ENCODE measurements at regions not wholly inside any gene's neighbourhood (a gene's known extent, or its start where the extent isn't known, plus 50 kb on each side); places are given as distances from the start of the nearest gene placed in this dataset.

DNA sequence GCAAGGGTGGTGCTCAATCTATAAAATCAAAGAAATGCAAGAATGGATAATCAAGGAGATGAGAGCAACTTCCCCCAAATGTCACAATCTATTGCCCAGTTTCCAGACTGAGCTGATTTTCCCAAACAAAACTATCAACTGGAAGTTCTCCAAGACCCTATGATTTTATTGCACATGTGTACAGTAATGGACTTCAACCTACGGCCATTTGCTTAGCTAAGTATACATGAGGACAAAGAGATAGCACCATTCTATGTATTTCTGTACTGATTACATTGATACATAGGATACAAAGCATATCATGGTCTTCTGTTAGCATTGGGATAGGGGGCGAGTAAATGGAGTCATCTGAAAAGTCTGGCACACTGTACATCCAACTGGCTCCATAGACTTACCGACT, 407.8 kb downstream of the GABRG1 start:
- TF ChIP-seq ZFP3 (CRISPR knock-in tag; IDR thresholded peaks at IDR 0.05) (no peak), OSR1 (CRISPR knock-in tag; IDR thresholded peaks at IDR 0.05) (no peak), TCF4 (CRISPR knock-in tag; IDR thresholded peaks at IDR 0.05; ENCODE audit: borderline replicate concordance) (no peak), ESRRG (CRISPR knock-in tag; IDR thresholded peaks at IDR 0.05) (no peak), ISL1 (CRISPR knock-in tag; IDR thresholded peaks at IDR 0.05) (no peak), CSRNP3 (CRISPR knock-in tag; IDR thresholded peaks at IDR 0.05) (no peak), ZC3H10 (CRISPR knock-in tag; IDR thresholded peaks at IDR 0.05) (no peak), CSDC2 (CRISPR knock-in tag; IDR thresholded peaks at IDR 0.05) (no peak), SNAI2 (CRISPR knock-in tag; IDR thresholded peaks at IDR 0.05) (no peak), ZFP30 (CRISPR knock-in tag; IDR thresholded peaks at IDR 0.05) (no peak)
- TF ChIP-seq, protein P1, sequence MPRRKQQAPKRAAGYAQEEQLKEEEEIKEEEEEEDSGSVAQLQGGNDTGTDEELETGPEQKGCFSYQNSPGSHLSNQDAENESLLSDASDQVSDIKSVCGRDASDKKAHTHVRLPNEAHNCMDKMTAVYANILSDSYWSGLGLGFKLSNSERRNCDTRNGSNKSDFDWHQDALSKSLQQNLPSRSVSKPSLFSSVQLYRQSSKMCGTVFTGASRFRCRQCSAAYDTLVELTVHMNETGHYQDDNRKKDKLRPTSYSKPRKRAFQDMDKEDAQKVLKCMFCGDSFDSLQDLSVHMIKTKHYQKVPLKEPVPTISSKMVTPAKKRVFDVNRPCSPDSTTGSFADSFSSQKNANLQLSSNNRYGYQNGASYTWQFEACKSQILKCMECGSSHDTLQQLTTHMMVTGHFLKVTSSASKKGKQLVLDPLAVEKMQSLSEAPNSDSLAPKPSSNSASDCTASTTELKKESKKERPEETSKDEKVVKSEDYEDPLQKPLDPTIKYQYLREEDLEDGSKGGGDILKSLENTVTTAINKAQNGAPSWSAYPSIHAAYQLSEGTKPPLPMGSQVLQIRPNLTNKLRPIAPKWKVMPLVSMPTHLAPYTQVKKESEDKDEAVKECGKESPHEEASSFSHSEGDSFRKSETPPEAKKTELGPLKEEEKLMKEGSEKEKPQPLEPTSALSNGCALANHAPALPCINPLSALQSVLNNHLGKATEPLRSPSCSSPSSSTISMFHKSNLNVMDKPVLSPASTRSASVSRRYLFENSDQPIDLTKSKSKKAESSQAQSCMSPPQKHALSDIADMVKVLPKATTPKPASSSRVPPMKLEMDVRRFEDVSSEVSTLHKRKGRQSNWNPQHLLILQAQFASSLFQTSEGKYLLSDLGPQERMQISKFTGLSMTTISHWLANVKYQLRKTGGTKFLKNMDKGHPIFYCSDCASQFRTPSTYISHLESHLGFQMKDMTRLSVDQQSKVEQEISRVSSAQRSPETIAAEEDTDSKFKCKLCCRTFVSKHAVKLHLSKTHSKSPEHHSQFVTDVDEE (CRISPR knock-in tag; IDR thresholded peaks at IDR 0.05) = no peak
- ATAC-seq = no peak

DNA sequence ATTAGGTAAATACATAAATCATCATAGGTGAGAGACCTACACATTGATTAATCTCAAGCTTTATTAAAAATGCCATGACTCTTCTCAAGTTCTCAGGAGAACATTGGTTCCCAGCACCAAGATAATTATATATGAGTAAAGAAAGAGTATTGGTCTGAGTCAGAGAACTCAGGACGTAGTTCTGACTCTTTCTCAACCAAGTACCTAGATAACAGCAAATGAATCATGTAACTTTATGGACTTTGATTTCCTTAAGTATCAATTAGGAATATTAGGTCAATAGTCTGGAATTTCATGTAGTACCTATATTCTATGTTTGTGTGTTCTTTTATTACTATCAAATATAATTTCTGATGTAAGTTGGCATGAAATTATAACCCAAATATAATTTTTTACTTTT, 409.9 kb downstream of the GABRG1 start:
- TF ChIP-seq, protein P2, sequence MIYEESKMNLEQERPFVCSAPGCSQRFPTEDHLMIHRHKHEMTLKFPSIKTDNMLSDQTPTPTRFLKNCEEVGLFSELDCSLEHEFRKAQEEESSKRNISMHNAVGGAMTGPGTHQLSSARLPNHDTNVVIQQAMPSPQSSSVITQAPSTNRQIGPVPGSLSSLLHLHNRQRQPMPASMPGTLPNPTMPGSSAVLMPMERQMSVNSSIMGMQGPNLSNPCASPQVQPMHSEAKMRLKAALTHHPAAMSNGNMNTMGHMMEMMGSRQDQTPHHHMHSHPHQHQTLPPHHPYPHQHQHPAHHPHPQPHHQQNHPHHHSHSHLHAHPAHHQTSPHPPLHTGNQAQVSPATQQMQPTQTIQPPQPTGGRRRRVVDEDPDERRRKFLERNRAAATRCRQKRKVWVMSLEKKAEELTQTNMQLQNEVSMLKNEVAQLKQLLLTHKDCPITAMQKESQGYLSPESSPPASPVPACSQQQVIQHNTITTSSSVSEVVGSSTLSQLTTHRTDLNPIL (CRISPR knock-in tag; IDR thresholded peaks at IDR 0.05; ENCODE audit: low read depth) = no peak
- no peak for ATAC-seq

GRCh38 chr4:45701621-45702020, 422.2 kb downstream of the GABRG1 start:
- no peak for TF ChIP-seq ZFP3 (CRISPR knock-in tag; IDR thresholded peaks at IDR 0.05)
- no peak for TF ChIP-seq ZNF70 (CRISPR knock-in tag; IDR thresholded peaks at IDR 0.05)
- no peak for TF ChIP-seq SNAI2 (CRISPR knock-in tag; IDR thresholded peaks at IDR 0.05)
- TF ChIP-seq ISL1 (CRISPR knock-in tag; IDR thresholded peaks at IDR 0.05) = no peak
- TF ChIP-seq ZNF8 (CRISPR knock-in tag; IDR thresholded peaks at IDR 0.05) = no peak
- no peak for TF ChIP-seq BACH2 (CRISPR knock-in tag; IDR thresholded peaks at IDR 0.05; ENCODE audit: borderline replicate concordance)
- no peak for ATAC-seq

GRCh38 chr4:45693746-45694145, 430.1 kb downstream of the GABRG1 start:
- ATAC-seq = no peak
- TF ChIP-seq CSDC2 (CRISPR knock-in tag; IDR thresholded peaks at IDR 0.05) (no peak), ISL1 (CRISPR knock-in tag; IDR thresholded peaks at IDR 0.05) (no peak), ZNF8 (CRISPR knock-in tag; IDR thresholded peaks at IDR 0.05) (no peak), PATZ1 (CRISPR knock-in tag; IDR thresholded peaks at IDR 0.05; ENCODE audit: borderline replicate concordance) (no peak), GLIS3 (CRISPR knock-in tag; IDR thresholded peaks at IDR 0.05) (no peak), TOX (CRISPR knock-in tag; IDR thresholded peaks at IDR 0.05; ENCODE audit: borderline replicate concordance) (no peak), ARNTL (CRISPR knock-in tag; IDR thresholded peaks at IDR 0.05; ENCODE audit: borderline replicate concordance, low read depth) (no peak), ZNF70 (CRISPR knock-in tag; IDR thresholded peaks at IDR 0.05) (no peak), ZFP30 (CRISPR knock-in tag; IDR thresholded peaks at IDR 0.05) (no peak), ZC3H10 (CRISPR knock-in tag; IDR thresholded peaks at IDR 0.05) (no peak), OSR1 (CRISPR knock-in tag; IDR thresholded peaks at IDR 0.05) (no peak), CSRNP3 (CRISPR knock-in tag; IDR thresholded peaks at IDR 0.05) (no peak), BACH2 (CRISPR knock-in tag; IDR thresholded peaks at IDR 0.05; ENCODE audit: borderline replicate concordance) (no peak)
- TF ChIP-seq, protein P3, sequence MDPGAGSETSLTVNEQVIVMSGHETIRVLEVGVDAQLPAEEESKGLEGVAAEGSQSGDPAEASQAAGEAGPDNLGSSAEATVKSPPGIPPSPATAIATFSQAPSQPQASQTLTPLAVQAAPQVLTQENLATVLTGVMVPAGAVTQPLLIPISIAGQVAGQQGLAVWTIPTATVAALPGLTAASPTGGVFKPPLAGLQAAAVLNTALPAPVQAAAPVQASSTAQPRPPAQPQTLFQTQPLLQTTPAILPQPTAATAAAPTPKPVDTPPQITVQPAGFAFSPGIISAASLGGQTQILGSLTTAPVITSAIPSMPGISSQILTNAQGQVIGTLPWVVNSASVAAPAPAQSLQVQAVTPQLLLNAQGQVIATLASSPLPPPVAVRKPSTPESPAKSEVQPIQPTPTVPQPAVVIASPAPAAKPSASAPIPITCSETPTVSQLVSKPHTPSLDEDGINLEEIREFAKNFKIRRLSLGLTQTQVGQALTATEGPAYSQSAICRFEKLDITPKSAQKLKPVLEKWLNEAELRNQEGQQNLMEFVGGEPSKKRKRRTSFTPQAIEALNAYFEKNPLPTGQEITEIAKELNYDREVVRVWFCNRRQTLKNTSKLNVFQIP (CRISPR knock-in tag; IDR thresholded peaks at IDR 0.05; ENCODE audit: borderline replicate concordance, low read depth) = no peak
- TF ChIP-seq, protein P2 (CRISPR knock-in tag; IDR thresholded peaks at IDR 0.05; ENCODE audit: low read depth) = no peak
- TF ChIP-seq, protein P1 (CRISPR knock-in tag; IDR thresholded peaks at IDR 0.05) = no peak

Data from SK-N-SH treated with all-trans-retinoic acid at 6 μM for 48 hours (cell line).